HepG2 (cell line): ENCODE measurements at regions not wholly inside any gene's neighbourhood (a gene's known extent, or its start where the extent isn't known, plus 50 kb on each side); places are given as distances from the start of the nearest gene placed in this dataset.

Experiments used
- ATAC-seq: fragments of 200-7000 bp; cut with Tn5 transposase; 3 replicates; pipeline ENCODE4 v1.9.1; 2020; ENCODE audit warnings: mild to moderate bottlenecking, moderate library complexity
- BruUV-seq: library from RNA; stranded (reverse); fragments of 400-500 nt; replicated peaks from 2 replicates; lab custom pipeline; 2021; lab: Mats Ljungman, UMichigan
- CTCF ChIA-PET: fragments of 300-600 bp; formaldehyde crosslinking; extraction: SDS; loops from one replicate; lab custom pipeline; 2021; ENCODE audit warnings: low total read pairs, inconsistent platforms, low intra/inter-chr PET ratio; lab: Yijun Ruan, JAX
- POLR2A ChIA-PET: fragments of 350-600 bp; sonication (Branson Sonifier 250); formaldehyde crosslinking; loops from one replicate; lab custom pipeline; 2020; ENCODE audit warnings: antibody characterized with exemption, inconsistent platforms; lab: Yijun Ruan, JAX
- DNase-seq: peaks from one replicate; pipeline ENCODE4 v3.0.0-alpha.2; 2015; ENCODE audit warnings: low spot score
- FAIRE-seq: peaks from 3 replicates; lab custom pipeline; 2011; peaks lifted over from hg19 to GRCh38; lab: Jason Lieb, UNC
- H2AFZ ChIP-seq: one replicate; pipeline ENCODE4 v1.6.1; 2011; ENCODE audit warnings: low read length, inconsistent platforms
- H3K27ac ChIP-seq: fragments of 300-600 bp; 3 replicates; pipeline ENCODE4 v1.8.0; 2011; ENCODE audit warnings: mixed run types, mild to moderate bottlenecking, mixed read lengths, low read length, inconsistent platforms; ENCODE audit not compliant: insufficient read depth; ENCODE audit errors: extremely low read length
- H3K27me3 ChIP-seq, 2 experiments: fragments of 200-600 bp in 1 of 2; 2 replicates in 1 of 2; 3 replicates in 1 of 2; pipeline versions ENCODE4 v1.6.0 to v1.8.0; 2011; ENCODE audit warnings: low read length in 2 of 2, mild to moderate bottlenecking in 2 of 2, moderate library complexity in 2 of 2, inconsistent platforms in 1 of 2; ENCODE audit not compliant: insufficient read depth in 2 of 2, control insufficient read depth in 1 of 2
- H3K36me3 ChIP-seq, 2 experiments: fragments of 200-600 bp in 1 of 2; replicated peaks in 1 of 2; 2 replicates in 1 of 2; 3 replicates in 1 of 2; pipeline versions ENCODE4 v1.5.1 to v1.8.0; 2011; ENCODE audit warnings: low read length in 2 of 2, inconsistent platforms in 1 of 2; ENCODE audit not compliant: insufficient read depth in 2 of 2, control insufficient read depth in 1 of 2
- H3K4me1 ChIP-seq: 2 replicates; pipeline ENCODE4 v1.5.1; 2012; ENCODE audit warnings: low read length, inconsistent platforms; ENCODE audit not compliant: insufficient read depth
- H3K4me2 ChIP-seq: 2 replicates; pipeline ENCODE4 v1.6.0; 2011; ENCODE audit warnings: low read depth, low read length, inconsistent platforms
- H3K4me3 ChIP-seq, 3 experiments: fragments of 200-600 bp in 1 of 3; sonication (generic), shearing (Covaris generic) in 1 of 3; replicated peaks in 1 of 3; 2 replicates each; pipeline ENCODE4 v1.5.1; 2011 to 2016; ENCODE audit warnings: low read length in 3 of 3, inconsistent platforms in 2 of 3, low read depth in 2 of 3, mild to moderate bottlenecking in 2 of 3, control low read depth in 1 of 3, mixed read lengths in 1 of 3; ENCODE audit not compliant: insufficient read depth in 1 of 3
- H3K79me2 ChIP-seq: one replicate; pipeline ENCODE4 v1.6.1; 2011; ENCODE audit warnings: low read length, inconsistent platforms; ENCODE audit not compliant: insufficient read depth
- H3K9ac ChIP-seq: 2 replicates; pipeline ENCODE4 v1.6.0; 2011; ENCODE audit warnings: mild to moderate bottlenecking, low read depth, low read length, inconsistent platforms; ENCODE audit not compliant: insufficient read depth
- H3K9me3 ChIP-seq: 2 replicates; pipeline ENCODE4 v1.5.1; 2012; ENCODE audit warnings: mild to moderate bottlenecking, low read length
- H4K20me1 ChIP-seq: 2 replicates; pipeline ENCODE4 v1.6.0; 2011; ENCODE audit warnings: inconsistent platforms, mild to moderate bottlenecking, low read length, moderate library complexity; ENCODE audit not compliant: insufficient read depth
- CEBPZ ChIP-seq: IDR thresholded peaks from 2 replicates; pipeline ENCODE4 v1.6.1; 2012; ENCODE audit warnings: low read length, improper control_type of control experiment
- MXI1 ChIP-seq: IDR thresholded peaks from 3 replicates; pipeline ENCODE4 v1.6.1; 2012; ENCODE audit warnings: low read depth, low read length, inconsistent platforms, borderline replicate concordance
- PBX3 ChIP-seq: sonication (generic); formaldehyde crosslinking; IDR thresholded peaks from 2 replicates; pipeline ENCODE4 v1.8.1; 2023; ENCODE audit warnings: missing genetic modification reagents, inconsistent platforms, borderline replicate concordance
- SIX1 ChIP-seq: sonication (generic); formaldehyde crosslinking; IDR thresholded peaks from 2 replicates; pipeline ENCODE4 v1.4.0; 2020; ENCODE audit warnings: missing genetic modification reagents, borderline replicate concordance
- ZNF576 ChIP-seq: sonication (generic); formaldehyde crosslinking; IDR thresholded peaks from 2 replicates; pipeline ENCODE4 v1.4.0; 2020; ENCODE audit warnings: mild to moderate bottlenecking, missing genetic modification reagents
- WGBS: methylation state at CpG from one replicate; pipeline ENCODE4 v1.1.6; 2017; ENCODE audit warnings: low lambda C conversion rate; 5-methylcytosine and 5-hydroxymethylcytosine counted together
- in situ Hi-C: cut with HindIII; loops from 2 replicates; pipeline ENCODE4 v1.10.0; 2017; ENCODE audit warnings: low pct_unique_long_range_greater_than_20kb; ENCODE audit not compliant: extremely low pct_ligation_motif_present
- intact Hi-C: fragments of 100-400 bp; cut with micrococcal nuclease; formaldehyde crosslinking; loops from one replicate; pipeline ENCODE4 v1.10.0; 2022; ENCODE audit not compliant: unreplicated experiment
- TF ChIP-seq, protein P1 (sequence below): sonication (generic); formaldehyde crosslinking; IDR thresholded peaks from 2 replicates; pipeline ENCODE4 v1.4.0; 2020; ENCODE audit warnings: mild to moderate bottlenecking, missing genetic modification reagents
- TF ChIP-seq, protein P2 (sequence below): sonication (generic); formaldehyde crosslinking; IDR thresholded peaks from 2 replicates; pipeline ENCODE4 v1.8.0; 2022; ENCODE audit warnings: mild to moderate bottlenecking, missing genetic modification reagents, moderate library complexity

GRCh38 chr2:142722086-142722485 lies 155.4 kb upstream of the KYNU start:
- H3K4me3 ChIP-seq: no peak overlapping the region
- WGBS: 4% methylated on average over 1 of the region's 1 CpG
- no peak overlapping the region for H2AFZ ChIP-seq
- FAIRE-seq (no peak), DNase-seq (no peak), ATAC-seq (no peak)
- no peaks in the 10 kb centered on the region for H3K36me3 ChIP-seq
- H3K4me1 ChIP-seq: no peaks in the 10 kb centered on the region
- no peak overlapping the region for H3K9ac ChIP-seq
- ChIA-PET CTCF (no interaction called here), POLR2A (no interaction called here)
- no peaks in the 10 kb centered on the region for H3K27me3 ChIP-seq
- in situ Hi-C loops (no loop called here), intact Hi-C loops (no loop called here)
- no TSS peak for BruUV-seq
- H3K27ac ChIP-seq: no peak overlapping the region
- H4K20me1 ChIP-seq: no peaks in the 10 kb centered on the region
- TF ChIP-seq CEBPZ (no peak), ZNF576 (no peak), PBX3 (no peak), SIX1 (CRISPR knock-in tag) (no peak), MXI1 (no peak)
- TF ChIP-seq, protein P1, sequence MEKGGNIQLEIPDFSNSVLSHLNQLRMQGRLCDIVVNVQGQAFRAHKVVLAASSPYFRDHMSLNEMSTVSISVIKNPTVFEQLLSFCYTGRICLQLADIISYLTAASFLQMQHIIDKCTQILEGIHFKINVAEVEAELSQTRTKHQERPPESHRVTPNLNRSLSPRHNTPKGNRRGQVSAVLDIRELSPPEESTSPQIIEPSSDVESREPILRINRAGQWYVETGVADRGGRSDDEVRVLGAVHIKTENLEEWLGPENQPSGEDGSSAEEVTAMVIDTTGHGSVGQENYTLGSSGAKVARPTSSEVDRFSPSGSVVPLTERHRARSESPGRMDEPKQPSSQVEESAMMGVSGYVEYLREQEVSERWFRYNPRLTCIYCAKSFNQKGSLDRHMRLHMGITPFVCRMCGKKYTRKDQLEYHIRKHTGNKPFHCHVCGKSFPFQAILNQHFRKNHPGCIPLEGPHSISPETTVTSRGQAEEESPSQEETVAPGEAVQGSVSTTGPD (CRISPR knock-in tag): no peak
- TF ChIP-seq, protein P2, sequence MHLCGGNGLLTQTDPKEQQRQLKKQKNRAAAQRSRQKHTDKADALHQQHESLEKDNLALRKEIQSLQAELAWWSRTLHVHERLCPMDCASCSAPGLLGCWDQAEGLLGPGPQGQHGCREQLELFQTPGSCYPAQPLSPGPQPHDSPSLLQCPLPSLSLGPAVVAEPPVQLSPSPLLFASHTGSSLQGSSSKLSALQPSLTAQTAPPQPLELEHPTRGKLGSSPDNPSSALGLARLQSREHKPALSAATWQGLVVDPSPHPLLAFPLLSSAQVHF (CRISPR knock-in tag): no peak
- no peaks in the 10 kb centered on the region for H3K79me2 ChIP-seq
- no peaks in the 10 kb centered on the region for H3K9me3 ChIP-seq
- no peak overlapping the region for H3K4me2 ChIP-seq
